ENCODE measurements at regions not wholly inside any gene's neighbourhood (a gene's known extent, or its start where the extent isn't known, plus 50 kb on each side); places are given as distances from the start of the nearest gene placed in this dataset.
"Not testable (repeated sequence)": the region's sequence is repeated elsewhere in the genome, so short reads cannot be mapped to it uniquely, and the experiment has no call there.

DNA sequence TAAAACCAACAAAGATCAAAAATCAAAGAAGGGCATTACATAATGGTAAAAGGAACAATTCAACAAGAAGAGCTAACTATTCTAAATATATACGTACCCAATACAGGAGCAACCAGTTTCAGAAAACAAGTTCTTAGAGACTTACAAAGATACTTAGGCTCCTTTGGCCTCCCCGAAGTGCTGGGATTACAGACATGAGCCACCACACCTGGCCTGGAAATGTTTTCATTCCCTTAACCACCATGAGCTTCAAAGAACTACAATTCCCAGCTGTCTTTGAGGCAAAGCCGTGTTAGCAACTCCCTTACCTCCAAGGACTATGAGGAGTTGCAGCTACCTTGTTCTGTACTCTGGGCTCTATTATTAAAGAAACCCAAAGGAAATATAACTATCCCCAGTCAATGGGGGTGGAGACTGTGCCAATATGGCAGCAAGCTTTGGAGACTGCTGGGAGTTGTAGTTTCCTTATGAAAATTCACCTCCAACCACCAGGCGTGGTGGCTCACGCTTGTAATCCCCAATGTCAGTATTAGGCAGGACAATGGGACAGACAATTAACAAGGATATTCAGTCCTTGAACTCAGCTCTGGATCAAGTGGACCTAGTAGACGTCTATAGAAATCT is 893.9 kb downstream of the SLC6A15 start:
- not testable (repeated sequence) for TF ChIP-seq EZH2 (IDR thresholded peaks at IDR 0.05; ENCODE audit: borderline replicate concordance, low read length)
- TF ChIP-seq, protein P1, sequence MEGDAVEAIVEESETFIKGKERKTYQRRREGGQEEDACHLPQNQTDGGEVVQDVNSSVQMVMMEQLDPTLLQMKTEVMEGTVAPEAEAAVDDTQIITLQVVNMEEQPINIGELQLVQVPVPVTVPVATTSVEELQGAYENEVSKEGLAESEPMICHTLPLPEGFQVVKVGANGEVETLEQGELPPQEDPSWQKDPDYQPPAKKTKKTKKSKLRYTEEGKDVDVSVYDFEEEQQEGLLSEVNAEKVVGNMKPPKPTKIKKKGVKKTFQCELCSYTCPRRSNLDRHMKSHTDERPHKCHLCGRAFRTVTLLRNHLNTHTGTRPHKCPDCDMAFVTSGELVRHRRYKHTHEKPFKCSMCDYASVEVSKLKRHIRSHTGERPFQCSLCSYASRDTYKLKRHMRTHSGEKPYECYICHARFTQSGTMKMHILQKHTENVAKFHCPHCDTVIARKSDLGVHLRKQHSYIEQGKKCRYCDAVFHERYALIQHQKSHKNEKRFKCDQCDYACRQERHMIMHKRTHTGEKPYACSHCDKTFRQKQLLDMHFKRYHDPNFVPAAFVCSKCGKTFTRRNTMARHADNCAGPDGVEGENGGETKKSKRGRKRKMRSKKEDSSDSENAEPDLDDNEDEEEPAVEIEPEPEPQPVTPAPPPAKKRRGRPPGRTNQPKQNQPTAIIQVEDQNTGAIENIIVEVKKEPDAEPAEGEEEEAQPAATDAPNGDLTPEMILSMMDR (IDR thresholded peaks at IDR 0.05; ENCODE audit: low read length) = not testable (repeated sequence)
